WTC11 (cell line): ENCODE measurements at regions not wholly inside any gene's neighbourhood (a gene's known extent, or its start where the extent isn't known, plus 50 kb on each side); places are given as distances from the start of the nearest gene placed in this dataset.

Source experiments
- ATAC-seq: fragments of 200-7000 bp; cut with Tn5 transposase; 2 replicates; pipeline ENCODE4 v1.10.0; 2021; ENCODE audit warnings: mild to moderate bottlenecking, moderate library complexity
- CTCF ChIA-PET: fragments of 300-600 bp; sonication (Branson Sonifier 250); formaldehyde crosslinking; loops from one replicate; lab custom pipeline; 2021; ENCODE audit warnings: antibody characterized with exemption; lab: Charles Lee
- POLR2A ChIA-PET: fragments of 350-600 bp; sonication (Branson Sonifier 250); formaldehyde crosslinking; loops from one replicate; lab custom pipeline; 2021; ENCODE audit warnings: antibody characterized with exemption; lab: Charles Lee
- DNase-seq: peaks from one replicate; pipeline ENCODE4 v3.0.0; 2021; ENCODE audit warnings: low spot score
- H3K27ac Mint-ChIP-seq: 2 replicates; pipeline ENCODE4 v1.8.0; 2021; ENCODE audit warnings: mixed read lengths
- H3K27me3 Mint-ChIP-seq: 2 replicates; pipeline ENCODE4 v1.8.0; 2021; ENCODE audit warnings: low read depth, mild to moderate bottlenecking, moderate library complexity, mixed read lengths
- H3K36me3 Mint-ChIP-seq: 2 replicates; pipeline ENCODE4 v1.8.0; 2021; ENCODE audit warnings: mixed read lengths
- H3K4me1 Mint-ChIP-seq: 2 replicates; pipeline ENCODE4 v1.8.0; 2022; ENCODE audit warnings: mixed read lengths
- H3K4me3 Mint-ChIP-seq: 2 replicates; pipeline ENCODE4 v1.8.0; 2021; ENCODE audit warnings: mild to moderate bottlenecking, moderate library complexity, mixed read lengths
- H3K9me3 Mint-ChIP-seq: 2 replicates; pipeline ENCODE4 v1.8.0; 2021; ENCODE audit warnings: mixed read lengths
- ATF1 ChIP-seq: sonication (generic); formaldehyde crosslinking; IDR thresholded peaks from 2 replicates; pipeline ENCODE4 v1.8.1; 2023; ENCODE audit warnings: mild to moderate bottlenecking, moderate library complexity, missing genetic modification reagents
- ATF2 ChIP-seq: sonication (generic); formaldehyde crosslinking; IDR thresholded peaks from 2 replicates; pipeline ENCODE4 v1.8.1; 2022; ENCODE audit warnings: low read depth, missing genetic modification reagents, borderline replicate concordance
- E2F5 ChIP-seq: sonication (generic); formaldehyde crosslinking; IDR thresholded peaks from 2 replicates; pipeline ENCODE4 v1.8.1; 2022; ENCODE audit warnings: mild to moderate bottlenecking, moderate library complexity, missing genetic modification reagents
- ESRRA ChIP-seq: sonication (generic); formaldehyde crosslinking; IDR thresholded peaks from 2 replicates; pipeline ENCODE4 v1.8.1; 2022; ENCODE audit warnings: mild to moderate bottlenecking, missing genetic modification reagents, borderline replicate concordance
- FOXK1 ChIP-seq: sonication (generic); formaldehyde crosslinking; IDR thresholded peaks from 2 replicates; pipeline ENCODE4 v1.8.0; 2022; ENCODE audit warnings: mild to moderate bottlenecking, moderate library complexity, missing genetic modification reagents
- MXD4 ChIP-seq: fragments of 250-450 bp; sonication (Bioruptor Pico); IDR thresholded peaks from 2 replicates; pipeline ENCODE4 v1.8.0; 2021; ENCODE audit warnings: mild to moderate bottlenecking, moderate library complexity, borderline replicate concordance
- NR1H2 ChIP-seq: sonication (generic); formaldehyde crosslinking; IDR thresholded peaks from 2 replicates; pipeline ENCODE4 v1.9.0; 2021; ENCODE audit warnings: mild to moderate bottlenecking, moderate library complexity, missing genetic modification reagents
- RORB ChIP-seq: fragments of 250-450 bp; sonication (Bioruptor Pico); IDR thresholded peaks from 2 replicates; pipeline ENCODE4 v1.9.0; 2021; ENCODE audit warnings: mild to moderate bottlenecking
- SMAD3 ChIP-seq: sonication (generic); formaldehyde crosslinking; IDR thresholded peaks from 2 replicates; pipeline ENCODE4 v1.8.0; 2022; ENCODE audit warnings: missing genetic modification reagents, mild to moderate bottlenecking, borderline replicate concordance
- TP53 ChIP-seq: sonication (generic); formaldehyde crosslinking; IDR thresholded peaks from 2 replicates; pipeline ENCODE4 v1.8.1; 2023; ENCODE audit warnings: mild to moderate bottlenecking, missing genetic modification reagents
- ZNF121 ChIP-seq: sonication (generic); formaldehyde crosslinking; IDR thresholded peaks from 2 replicates; pipeline ENCODE4 v1.8.0; 2023; ENCODE audit warnings: missing genetic modification reagents
- ZNF232 ChIP-seq: sonication (generic); formaldehyde crosslinking; IDR thresholded peaks from 2 replicates; pipeline ENCODE4 v1.8.0; 2022; ENCODE audit warnings: mild to moderate bottlenecking, missing genetic modification reagents
- ZNF281 ChIP-seq: sonication (generic); formaldehyde crosslinking; IDR thresholded peaks from 2 replicates; pipeline ENCODE4 v1.8.0; 2023; ENCODE audit warnings: mild to moderate bottlenecking, missing genetic modification reagents
- ZNF396 ChIP-seq: fragments of 250-450 bp; sonication (Bioruptor Pico); IDR thresholded peaks from 2 replicates; pipeline ENCODE4 v1.8.0; 2021; ENCODE audit warnings: mild to moderate bottlenecking, moderate library complexity, borderline replicate concordance

- no peak for DNase-seq
- POLR2A ChIA-PET: no interaction called here
- Mint-ChIP-seq H3K4me1 (no peaks in the 10 kb centered on the region), H3K4me3 (no peak overlapping the region), H3K36me3 (peaks cover 4% of the 10 kb centered on the region)
- CTCF ChIA-PET: no interaction called here
- TF ChIP-seq NR1H2 (CRISPR knock-in tag) (no peak), MXD4 (CRISPR knock-in tag) (no peak), ZNF396 (no peak), ESRRA (no peak), ATF2 (no peak), TP53 (CRISPR knock-in tag) (no peak), ZNF281 (CRISPR knock-in tag) (no peak), ZNF232 (CRISPR knock-in tag) (no peak)
- TF ChIP-seq, all 79 proteins: peak for 0
- ATAC-seq: no peak
- H3K27me3 Mint-ChIP-seq: no peaks in the 10 kb centered on the region
- H3K9me3 Mint-ChIP-seq: peaks cover 15% of the 10 kb centered on the region
- no peak overlapping the region for H3K27ac Mint-ChIP-seq
Measured at GRCh38 chr2:42996528-42996927, 204.1 kb upstream of the HAAO start.

- no peaks in the 10 kb centered on the region for H3K27me3 Mint-ChIP-seq
- no peak for TF ChIP-seq E2F5 (CRISPR knock-in tag)
- TF ChIP-seq FOXK1 (CRISPR knock-in tag): no peak
- TF ChIP-seq ZNF396: no peak
- TF ChIP-seq ZNF281 (CRISPR knock-in tag): no peak
- no peak for TF ChIP-seq RORB (CRISPR knock-in tag)
- TF ChIP-seq ATF1: no peak
- TF ChIP-seq ZNF121 (CRISPR knock-in tag): no peak
- TF ChIP-seq SMAD3 (CRISPR knock-in tag): no peak
- H3K27ac Mint-ChIP-seq: no peak overlapping the region
- no peak for DNase-seq
- ATAC-seq: no peak
- ChIA-PET CTCF (no interaction called here), POLR2A (no interaction called here)
- H3K4me3 Mint-ChIP-seq: no peak overlapping the region
- peaks cover 15% of the 10 kb centered on the region for H3K9me3 Mint-ChIP-seq
- H3K4me1 Mint-ChIP-seq: no peaks in the 10 kb centered on the region
- H3K36me3 Mint-ChIP-seq: peaks cover 4% of the 10 kb centered on the region
Measured at GRCh38 chr2:42995752-42996422, 203.5 kb upstream of the HAAO start.
